HG02885 (cell line): ENCODE measurements at regions not wholly inside any gene's neighbourhood (a gene's known extent, or its start where the extent isn't known, plus 50 kb on each side); places are given as distances from the start of the nearest gene placed in this dataset.

Source experiments
- ATAC-seq: cut with Tn5 transposase; IDR thresholded peaks from one replicate; pipeline ENCODE4 v1.9.1; 2021; ENCODE audit warnings: mild to moderate bottlenecking; ENCODE audit not compliant: unreplicated experiment, poor library complexity

GRCh38 chr13:30109471-30110135 is 197.7 kb downstream of the KATNAL1 start:
- ATAC-seq, result no peak

- ATAC-seq, result no peak
Observed at GRCh38 chr13:30108913-30109237, 198.5 kb downstream of the KATNAL1 start.

- no peak for ATAC-seq
Observed at GRCh38 chr13:30108216-30108912, 199.0 kb downstream of the KATNAL1 start.

- ATAC-seq, result no peak
Observed at GRCh38 chr13:30107521-30108136, 199.7 kb downstream of the KATNAL1 start.

GRCh38 chr13:30107121-30107520 is 200.2 kb downstream of the KATNAL1 start:
- ATAC-seq, result no peak

GRCh38 chr13:30105381-30105780 is 202.0 kb downstream of the KATNAL1 start:
- ATAC-seq, result no peak

GRCh38 chr13:30103161-30103840 is 204.1 kb downstream of the KATNAL1 start:
- ATAC-seq, result no peak

GRCh38 chr13:30100226-30100625 is 207.1 kb downstream of the KATNAL1 start:
- ATAC-seq, result no peak

- ATAC-seq, result no peak
Observed at GRCh38 chr13:30097701-30098100, 209.7 kb downstream of the KATNAL1 start.

GRCh38 chr13:30097089-30097488 is 210.3 kb downstream of the KATNAL1 start:
- no peak for ATAC-seq

GRCh38 chr13:30094015-30094414 is 213.3 kb downstream of the KATNAL1 start:
- no peak for ATAC-seq

- no peak for ATAC-seq
Observed at GRCh38 chr13:30093236-30093635, 214.1 kb downstream of the KATNAL1 start.

GRCh38 chr13:30091691-30092090 is 215.7 kb downstream of the KATNAL1 start:
- ATAC-seq, result no peak

GRCh38 chr13:30091035-30091434 is 216.3 kb downstream of the KATNAL1 start:
- no peak for ATAC-seq

- ATAC-seq, result no peak
Observed at GRCh38 chr13:30088312-30088855, 219.0 kb downstream of the KATNAL1 start.

GRCh38 chr13:30085087-30085486 is 222.3 kb downstream of the KATNAL1 start:
- no peak for ATAC-seq

GRCh38 chr13:30082391-30082790 is 225.0 kb downstream of the KATNAL1 start:
- no peak for ATAC-seq

- no peak for ATAC-seq
Observed at GRCh38 chr13:30081331-30081730, 226.0 kb downstream of the KATNAL1 start.

- no peak for ATAC-seq
Observed at GRCh38 chr13:30079501-30079900, 227.8 kb downstream of the KATNAL1 start.

GRCh38 chr13:30078059-30078458 is 227.6 kb upstream of the UBL3 start:
- ATAC-seq, result no peak

GRCh38 chr13:30077240-30077735 is 226.9 kb upstream of the UBL3 start:
- ATAC-seq, result no peak
